ENCODE measurements at regions not wholly inside any gene's neighbourhood (a gene's known extent, or its start where the extent isn't known, plus 50 kb on each side); places are given as distances from the start of the nearest gene placed in this dataset.
"Not testable (repeated sequence)": the region's sequence is repeated elsewhere in the genome, so short reads cannot be mapped to it uniquely, and the experiment has no call there.

- no peak for DNase-seq (ENCODE audit: low spot score)
Measured at GRCh38 chr1:101185421-101185820, 51.4 kb upstream of the S1PR1 start.

GRCh38 chr1:101183388-101183699, 53.5 kb upstream of the S1PR1 start:
- DNase-seq (ENCODE audit: low spot score) = no peak

- DNase-seq (ENCODE audit: low spot score) = no peak
Measured at GRCh38 chr1:101182627-101183387, 54.0 kb upstream of the S1PR1 start.

GRCh38 chr1:101181930-101182329, 54.9 kb upstream of the S1PR1 start:
- no peak for DNase-seq (ENCODE audit: low spot score)

- DNase-seq (ENCODE audit: low spot score) = no peak
Measured at GRCh38 chr1:101178688-101179491, 57.9 kb upstream of the S1PR1 start.

- DNase-seq (ENCODE audit: low spot score) = no peak
Measured at GRCh38 chr1:101178341-101178687, 58.5 kb upstream of the S1PR1 start.

- DNase-seq (ENCODE audit: low spot score) = no peak
Measured at GRCh38 chr1:101175886-101176285, 60.9 kb upstream of the S1PR1 start.

- DNase-seq (ENCODE audit: low spot score) = no peak
Measured at GRCh38 chr1:101175466-101175865, 61.4 kb upstream of the S1PR1 start.

GRCh38 chr1:101174722-101175121, 62.1 kb upstream of the S1PR1 start:
- DNase-seq (ENCODE audit: low spot score) = peak; percentile 72

- DNase-seq (ENCODE audit: low spot score) = not testable (repeated sequence)
Measured at GRCh38 chr1:101174298-101174697, 62.5 kb upstream of the S1PR1 start.

- DNase-seq (ENCODE audit: low spot score) = no peak
Measured at GRCh38 chr1:101170506-101171050, 66.2 kb upstream of the S1PR1 start.

- no peak for DNase-seq (ENCODE audit: low spot score)
Measured at GRCh38 chr1:101167891-101168290, 68.9 kb upstream of the S1PR1 start.

- DNase-seq (ENCODE audit: low spot score) = no peak
Measured at GRCh38 chr1:101166583-101167120, 70.2 kb upstream of the S1PR1 start.

- DNase-seq (ENCODE audit: low spot score) = no peak
Measured at GRCh38 chr1:101165954-101166353, 70.9 kb upstream of the S1PR1 start.

GRCh38 chr1:101165532-101165931, 71.3 kb upstream of the S1PR1 start:
- DNase-seq (ENCODE audit: low spot score) = no peak

GRCh38 chr1:101164776-101165175, 72.0 kb upstream of the S1PR1 start:
- no peak for DNase-seq (ENCODE audit: low spot score)

GRCh38 chr1:101162736-101163735, 73.8 kb upstream of the S1PR1 start:
- no peak for DNase-seq (ENCODE audit: low spot score)

GRCh38 chr1:101162300-101162699, 74.5 kb upstream of the S1PR1 start:
- no peak for DNase-seq (ENCODE audit: low spot score)

- no peak for DNase-seq (ENCODE audit: low spot score)
Measured at GRCh38 chr1:101161619-101162018, 75.2 kb upstream of the S1PR1 start.

GRCh38 chr1:101158424-101158823, 78.4 kb upstream of the S1PR1 start:
- no peak for DNase-seq (ENCODE audit: low spot score)

- no peak for DNase-seq (ENCODE audit: low spot score)
Measured at GRCh38 chr1:101154547-101154946, 82.3 kb upstream of the S1PR1 start.

- no peak for DNase-seq (ENCODE audit: low spot score)
Measured at GRCh38 chr1:101153692-101154091, 83.1 kb upstream of the S1PR1 start.
